ENCODE measurements at regions not wholly inside any gene's neighbourhood (a gene's known extent, or its start where the extent isn't known, plus 50 kb on each side); places are given as distances from the start of the nearest gene placed in this dataset.

GRCh38 chr5:27511061-27511460, 472.7 kb upstream of the CDH9 start:
- TF ChIP-seq, protein P1, sequence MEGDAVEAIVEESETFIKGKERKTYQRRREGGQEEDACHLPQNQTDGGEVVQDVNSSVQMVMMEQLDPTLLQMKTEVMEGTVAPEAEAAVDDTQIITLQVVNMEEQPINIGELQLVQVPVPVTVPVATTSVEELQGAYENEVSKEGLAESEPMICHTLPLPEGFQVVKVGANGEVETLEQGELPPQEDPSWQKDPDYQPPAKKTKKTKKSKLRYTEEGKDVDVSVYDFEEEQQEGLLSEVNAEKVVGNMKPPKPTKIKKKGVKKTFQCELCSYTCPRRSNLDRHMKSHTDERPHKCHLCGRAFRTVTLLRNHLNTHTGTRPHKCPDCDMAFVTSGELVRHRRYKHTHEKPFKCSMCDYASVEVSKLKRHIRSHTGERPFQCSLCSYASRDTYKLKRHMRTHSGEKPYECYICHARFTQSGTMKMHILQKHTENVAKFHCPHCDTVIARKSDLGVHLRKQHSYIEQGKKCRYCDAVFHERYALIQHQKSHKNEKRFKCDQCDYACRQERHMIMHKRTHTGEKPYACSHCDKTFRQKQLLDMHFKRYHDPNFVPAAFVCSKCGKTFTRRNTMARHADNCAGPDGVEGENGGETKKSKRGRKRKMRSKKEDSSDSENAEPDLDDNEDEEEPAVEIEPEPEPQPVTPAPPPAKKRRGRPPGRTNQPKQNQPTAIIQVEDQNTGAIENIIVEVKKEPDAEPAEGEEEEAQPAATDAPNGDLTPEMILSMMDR (IDR thresholded peaks at IDR 0.05): no peak
- TF ChIP-seq ZBTB33 (IDR thresholded peaks at IDR 0.05; ENCODE audit: borderline replicate concordance, low read depth) (no peak), EZH2phosphoT487 (IDR thresholded peaks at IDR 0.05; ENCODE audit: borderline replicate concordance, low read depth) (no peak), SIN3A (IDR thresholded peaks at IDR 0.05; ENCODE audit: borderline replicate concordance, low read depth, low read length) (no peak)

All from SK-N-SH (cell line).